Breast epithelium (tissue), 3 donors: ENCODE measurements at regions not wholly inside any gene's neighbourhood (a gene's known extent, or its start where the extent isn't known, plus 50 kb on each side); places are given as distances from the start of the nearest gene placed in this dataset.

Experiments used
- CTCF ChIP-seq, 3 donors: fragments of 450-650 bp; IDR thresholded peaks; one replicate each; pipeline ENCODE4 v1.5.1; 2016 to 2017; ENCODE audit warnings: antibody characterized with exemption in 3 of 3, mild to moderate bottlenecking in 3 of 3, moderate library complexity in 3 of 3
- POLR2A ChIP-seq: fragments of 450-650 bp; IDR thresholded peaks from one replicate; pipeline ENCODE4 v1.6.1; 2016; ENCODE audit warnings: antibody characterized with exemption, mild to moderate bottlenecking, moderate library complexity

DNA sequence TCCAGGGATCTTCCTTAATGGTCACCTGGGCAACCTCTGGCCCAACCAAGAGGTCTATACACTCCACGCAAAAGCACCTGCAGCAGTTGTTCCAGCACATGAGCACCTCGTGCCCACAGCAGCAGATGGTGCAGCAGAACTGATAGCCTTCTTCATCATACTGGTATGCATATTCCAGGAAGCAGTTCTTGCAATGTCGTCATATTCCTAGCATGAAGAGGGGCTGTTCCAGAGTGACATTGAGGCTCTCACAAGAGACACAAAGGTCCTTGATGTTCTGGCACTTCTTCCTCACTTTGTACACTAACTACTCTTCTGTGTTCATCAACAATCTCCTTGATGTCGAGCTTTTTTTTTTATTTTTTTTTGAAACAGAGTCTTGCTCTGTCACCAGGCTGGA is 386.2 kb downstream of the MEIS1 start:
- TF ChIP-seq CTCF (IDR thresholded peaks at IDR 0.05) (no peak), POLR2A (no peak)
